ENCODE measurements at regions not wholly inside any gene's neighbourhood (a gene's known extent, or its start where the extent isn't known, plus 50 kb on each side); places are given as distances from the start of the nearest gene placed in this dataset.

DNA sequence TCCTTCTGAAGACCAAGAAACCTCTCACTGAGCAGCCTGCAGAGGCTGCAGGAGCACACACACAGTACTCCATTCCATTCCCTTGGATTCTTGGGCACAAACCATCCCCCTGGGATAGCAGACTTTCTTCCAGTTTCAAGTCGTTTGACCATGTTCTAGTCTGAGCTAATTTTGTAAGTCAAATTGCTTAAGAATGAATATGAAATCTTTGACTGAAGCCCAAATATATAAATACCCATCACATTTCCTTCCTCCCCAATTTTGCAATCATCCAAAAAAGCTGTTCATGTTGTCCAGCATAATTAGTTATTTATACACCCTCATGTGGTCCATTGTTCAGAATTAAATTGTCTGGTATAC, 231.2 kb upstream of the TPRG1 start:
- H3K4me3 Mint-ChIP-seq (ENCODE audit: unreplicated experiment), result no peak overlapping the region
- CTCF ChIA-PET, result no interaction called here
- no peak for DNase-seq (ENCODE audit: unreplicated experiment)

DNA sequence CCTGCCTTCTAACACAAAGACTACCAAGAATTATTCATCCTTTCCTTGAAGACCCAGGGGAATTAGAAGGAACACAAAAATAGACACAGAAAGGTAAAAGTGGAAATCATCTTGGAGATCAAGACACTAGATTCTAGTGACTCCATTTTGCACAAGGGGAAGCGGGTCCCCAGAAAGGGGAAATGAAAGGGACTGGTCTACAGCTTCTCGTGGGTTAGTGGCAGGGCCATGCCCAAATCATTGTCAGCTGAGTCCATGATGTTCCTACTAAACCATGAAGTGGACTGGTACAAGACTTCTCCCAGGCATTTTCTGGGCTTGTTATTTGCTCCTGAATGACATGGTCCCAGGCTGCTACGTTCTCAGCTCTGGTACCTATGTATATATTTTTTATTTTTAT, 230.7 kb upstream of the TPRG1 start:
- no peak for DNase-seq (ENCODE audit: unreplicated experiment)
- ChIA-PET CTCF (interaction anchor here (0.7 kb wide), 1 partner anchor 1201 kb away, joined by 4 read pairs; no protein-coding TSS in a partner anchor), POLR2A (interaction anchor here (1.1 kb wide), 1 partner anchor 10 kb away, joined by 3 read pairs; no protein-coding TSS in a partner anchor)
- intact Hi-C loops (cut with micrococcal nuclease), result no loop called here
- no TSS peak for BruUV-seq (replicated peaks)
- H3K4me1 Mint-ChIP-seq (ENCODE audit: insufficient read depth, unreplicated experiment), result peaks cover 27% of the 10 kb centered on the region
- H3K9me3 Mint-ChIP-seq (ENCODE audit: unreplicated experiment), result peaks cover 13% of the 10 kb centered on the region
- no peak overlapping the region for H3K4me3 Mint-ChIP-seq (ENCODE audit: unreplicated experiment)
- TF ChIP-seq, protein P1, sequence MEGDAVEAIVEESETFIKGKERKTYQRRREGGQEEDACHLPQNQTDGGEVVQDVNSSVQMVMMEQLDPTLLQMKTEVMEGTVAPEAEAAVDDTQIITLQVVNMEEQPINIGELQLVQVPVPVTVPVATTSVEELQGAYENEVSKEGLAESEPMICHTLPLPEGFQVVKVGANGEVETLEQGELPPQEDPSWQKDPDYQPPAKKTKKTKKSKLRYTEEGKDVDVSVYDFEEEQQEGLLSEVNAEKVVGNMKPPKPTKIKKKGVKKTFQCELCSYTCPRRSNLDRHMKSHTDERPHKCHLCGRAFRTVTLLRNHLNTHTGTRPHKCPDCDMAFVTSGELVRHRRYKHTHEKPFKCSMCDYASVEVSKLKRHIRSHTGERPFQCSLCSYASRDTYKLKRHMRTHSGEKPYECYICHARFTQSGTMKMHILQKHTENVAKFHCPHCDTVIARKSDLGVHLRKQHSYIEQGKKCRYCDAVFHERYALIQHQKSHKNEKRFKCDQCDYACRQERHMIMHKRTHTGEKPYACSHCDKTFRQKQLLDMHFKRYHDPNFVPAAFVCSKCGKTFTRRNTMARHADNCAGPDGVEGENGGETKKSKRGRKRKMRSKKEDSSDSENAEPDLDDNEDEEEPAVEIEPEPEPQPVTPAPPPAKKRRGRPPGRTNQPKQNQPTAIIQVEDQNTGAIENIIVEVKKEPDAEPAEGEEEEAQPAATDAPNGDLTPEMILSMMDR (IDR thresholded peaks at IDR 0.05; ENCODE audit: unreplicated experiment), result no peak
- H3K27me3 Mint-ChIP-seq (ENCODE audit: insufficient read depth, unreplicated experiment), result no peaks in the 10 kb centered on the region
- H3K27ac Mint-ChIP-seq (ENCODE audit: low read depth, unreplicated experiment), result no peak overlapping the region
- no peaks in the 10 kb centered on the region for H3K36me3 Mint-ChIP-seq (ENCODE audit: insufficient read depth, unreplicated experiment)

More for the DNA sequence above, 231.2 kb upstream of the TPRG1 start:
- Mint-ChIP-seq H3K4me1 (ENCODE audit: insufficient read depth, unreplicated experiment) (peaks cover 25% of the 10 kb centered on the region), H3K36me3 (ENCODE audit: insufficient read depth, unreplicated experiment) (no peaks in the 10 kb centered on the region), H3K27ac (ENCODE audit: low read depth, unreplicated experiment) (no peak overlapping the region), H3K27me3 (ENCODE audit: insufficient read depth, unreplicated experiment) (no peaks in the 10 kb centered on the region), H3K9me3 (ENCODE audit: unreplicated experiment) (peaks cover 13% of the 10 kb centered on the region)
- POLR2A ChIA-PET, result interaction anchor here (1.1 kb wide), 1 partner anchor 9 kb away, joined by 3 read pairs; no protein-coding TSS in a partner anchor
- intact Hi-C loops (cut with micrococcal nuclease), result no loop called here
- TF ChIP-seq, protein P1 (IDR thresholded peaks at IDR 0.05; ENCODE audit: unreplicated experiment), result no peak
- BruUV-seq (replicated peaks), result no TSS peak

DNA sequence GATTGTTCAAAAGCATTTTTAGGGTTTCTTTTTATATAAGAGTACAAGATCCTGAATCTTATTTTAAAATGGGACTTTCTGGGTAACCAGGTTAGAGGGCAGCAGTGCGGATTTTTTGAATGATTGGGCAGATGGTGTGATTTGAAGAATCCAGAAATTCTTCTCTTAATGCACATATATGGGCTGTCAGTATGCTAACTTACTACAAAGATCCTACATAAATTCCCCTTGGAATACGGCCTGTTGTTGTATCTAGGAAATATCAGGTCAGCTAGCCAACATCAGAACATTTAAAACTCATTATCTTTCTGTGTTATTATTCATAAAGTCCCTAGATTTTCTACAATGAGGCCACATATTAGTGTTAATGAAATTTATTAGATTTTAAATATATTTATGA, 229.6 kb upstream of the TPRG1 start:
- no TSS peak for BruUV-seq (replicated peaks)
- no peaks in the 10 kb centered on the region for H3K27me3 Mint-ChIP-seq (ENCODE audit: insufficient read depth, unreplicated experiment)
- intact Hi-C loops (cut with micrococcal nuclease), result no loop called here
- H3K9me3 Mint-ChIP-seq (ENCODE audit: unreplicated experiment), result peaks cover 13% of the 10 kb centered on the region
- TF ChIP-seq, protein P1 (IDR thresholded peaks at IDR 0.05; ENCODE audit: unreplicated experiment), result no peak
- H3K27ac Mint-ChIP-seq (ENCODE audit: low read depth, unreplicated experiment), result no peak overlapping the region
- peaks cover 35% of the 10 kb centered on the region for H3K4me1 Mint-ChIP-seq (ENCODE audit: insufficient read depth, unreplicated experiment)
- ChIA-PET POLR2A (no interaction called here), CTCF (interaction anchor here (0.6 kb wide), 1 partner anchor 18 kb away, joined by 3 read pairs; no protein-coding TSS in a partner anchor)
- no peak overlapping the region for H3K4me3 Mint-ChIP-seq (ENCODE audit: unreplicated experiment)
- no peak for DNase-seq (ENCODE audit: unreplicated experiment)
- H3K36me3 Mint-ChIP-seq (ENCODE audit: insufficient read depth, unreplicated experiment), result no peaks in the 10 kb centered on the region

DNA sequence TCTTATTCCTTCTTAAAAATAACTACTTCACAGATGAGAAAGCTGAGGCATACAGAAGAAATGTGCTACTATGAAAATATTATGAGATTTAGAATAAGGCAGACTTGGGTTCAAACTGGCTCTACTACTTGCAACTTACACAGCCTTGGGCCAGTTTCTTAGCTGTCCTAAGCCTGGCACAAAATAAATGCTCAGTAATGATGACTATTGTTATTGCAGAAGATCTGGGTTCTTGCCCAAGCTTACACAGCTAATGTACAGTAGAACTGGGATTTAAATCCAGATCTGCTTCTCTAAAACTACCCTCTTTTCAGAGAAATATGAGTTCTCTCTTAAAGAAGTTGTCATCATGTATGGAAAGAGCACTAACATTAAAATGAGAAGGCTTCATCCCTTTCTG, 228.2 kb upstream of the TPRG1 start:
- no peak overlapping the region for H3K27ac Mint-ChIP-seq (ENCODE audit: low read depth, unreplicated experiment)
- TF ChIP-seq, protein P1 (IDR thresholded peaks at IDR 0.05; ENCODE audit: unreplicated experiment), result no peak
- ChIA-PET CTCF (interaction anchor here (0.7 to 3.2 kb wide), 4 partner anchors 11 to 1205 kb away, joined by 3 to 18 read pairs (median 4); no protein-coding TSS in a partner anchor), POLR2A (interaction anchor here (0.6 to 7.1 kb wide), 14 partner anchors 8 to 1205 kb away, joined by 3 to 52 read pairs (median 4); partner anchors contain the start of gene BCL6)
- H3K4me1 Mint-ChIP-seq (ENCODE audit: insufficient read depth, unreplicated experiment), result peaks cover 39% of the 10 kb centered on the region
- H3K9me3 Mint-ChIP-seq (ENCODE audit: unreplicated experiment), result peaks cover 7% of the 10 kb centered on the region
- intact Hi-C loops (cut with micrococcal nuclease), result no loop called here
- no peak overlapping the region for H3K4me3 Mint-ChIP-seq (ENCODE audit: unreplicated experiment)
- DNase-seq (ENCODE audit: unreplicated experiment), result peak; percentile 24
- H3K36me3 Mint-ChIP-seq (ENCODE audit: insufficient read depth, unreplicated experiment), result no peaks in the 10 kb centered on the region
- H3K27me3 Mint-ChIP-seq (ENCODE audit: insufficient read depth, unreplicated experiment), result no peaks in the 10 kb centered on the region
- BruUV-seq (replicated peaks), result no TSS peak

Data from MCF 10A (cell line).